SK-N-SH (cell line): ENCODE measurements at regions not wholly inside any gene's neighbourhood (a gene's known extent, or its start where the extent isn't known, plus 50 kb on each side); places are given as distances from the start of the nearest gene placed in this dataset.

Experiments
- CTCF ChIA-PET: fragments of 300-600, 350-600 bp; formaldehyde crosslinking; extraction: SDS; loops from one replicate; lab custom pipeline; 2021; lab: Yijun Ruan, JAX
- POLR2A ChIA-PET: fragments of 350-600 bp; sonication (Branson Sonifier 250); formaldehyde crosslinking; extraction: SDS; loops from one replicate; lab custom pipeline; 2020; ENCODE audit warnings: antibody characterized with exemption, inconsistent platforms; lab: Yijun Ruan, JAX
- DNase-seq: peaks from one replicate; pipeline ENCODE4 v3.0.0; 2012
- H2AFZ ChIP-seq: fragments of 200-600 bp; sonication (generic); 2 replicates; pipeline ENCODE4 v1.8.1; 2016; ENCODE audit warnings: antibody characterized with exemption, mild to moderate bottlenecking, low read depth
- H3F3A ChIP-seq: fragments of 200-600 bp; sonication (generic); replicated peaks from 2 replicates; pipeline ENCODE3; 2016; ENCODE audit warnings: antibody characterized with exemption, mild to moderate bottlenecking; ENCODE audit not compliant: insufficient read depth
- H3K27ac ChIP-seq, 2 experiments: fragments of 200-500 bp in 1 of 2; fragments of 200-600 bp in 1 of 2; sonication (Bioruptor generic) in 1 of 2; sonication (generic), shearing (Covaris generic) in 1 of 2; 2 replicates each; pipeline versions ENCODE4 v1.5.1 to v1.6.1; 2014 to 2016; ENCODE audit warnings: low read depth in 2 of 2, inconsistent platforms in 1 of 2, low read length in 1 of 2, mild to moderate bottlenecking in 1 of 2, mixed read lengths in 1 of 2
- H3K27me3 ChIP-seq: fragments of 200-600 bp; sonication (generic), shearing (Covaris generic); 2 replicates; pipeline ENCODE4 v1.6.1; 2016; ENCODE audit warnings: mixed run types; ENCODE audit not compliant: insufficient read depth
- H3K36me3 ChIP-seq, 2 experiments: fragments of 200-500 bp in 1 of 2; fragments of 200-600 bp in 1 of 2; sonication (Bioruptor generic) in 1 of 2; sonication (generic) in 1 of 2; replicated peaks in 1 of 2; 2 replicates each; pipeline versions ENCODE3 to v1.5.1; 2014 to 2016; ENCODE audit warnings: low read length in 1 of 2, mild to moderate bottlenecking in 1 of 2; ENCODE audit not compliant: insufficient read depth in 2 of 2, control insufficient read depth in 1 of 2
- H3K4me1 ChIP-seq, 2 experiments: fragments of 200-500 bp in 1 of 2; fragments of 200-600 bp in 1 of 2; sonication (Bioruptor generic) in 1 of 2; sonication (generic), shearing (Covaris generic) in 1 of 2; 2 replicates each; pipeline versions ENCODE4 v1.5.1 to v1.6.1; 2014 to 2016; ENCODE audit warnings: low read depth in 1 of 2, low read length in 1 of 2, mixed run types in 1 of 2; ENCODE audit not compliant: insufficient read depth in 2 of 2, control insufficient read depth in 1 of 2
- H3K4me2 ChIP-seq: fragments of 200-600 bp; sonication (generic), shearing (Covaris generic); 2 replicates; pipeline ENCODE4 v1.6.1; 2017; ENCODE audit warnings: mixed run types
- H3K4me3 ChIP-seq, 2 experiments: fragments of 200-500 bp in 1 of 2; fragments of 200-600 bp in 1 of 2; sonication (Bioruptor generic) in 1 of 2; sonication (generic), shearing (Covaris generic) in 1 of 2; 2 replicates each; pipeline versions ENCODE4 v1.5.1 to v1.8.1; 2014 to 2016; ENCODE audit warnings: low read depth in 2 of 2, inconsistent platforms in 1 of 2, low read length in 1 of 2, mild to moderate bottlenecking in 1 of 2, mixed read lengths in 1 of 2, moderate library complexity in 1 of 2
- H3K79me2 ChIP-seq: fragments of 200-600 bp; sonication (generic); 2 replicates; pipeline ENCODE4 v1.8.1; 2017; ENCODE audit warnings: mild to moderate bottlenecking; ENCODE audit not compliant: insufficient read depth
- H3K9ac ChIP-seq: fragments of 200-600 bp; sonication (generic); 2 replicates; pipeline ENCODE4 v1.6.1; 2017; ENCODE audit warnings: mixed run types
- H3K9me2 ChIP-seq: fragments of 200-600 bp; sonication (generic); 2 replicates; pipeline ENCODE4 v1.6.1; 2017; ENCODE audit warnings: mixed run types
- H3K9me3 ChIP-seq: fragments of 200-600 bp; sonication (generic); 2 replicates; pipeline ENCODE4 v1.6.1; 2017; ENCODE audit warnings: mixed run types, mild to moderate bottlenecking, moderate library complexity
- H4K20me1 ChIP-seq: fragments of 200-600 bp; sonication (generic); 2 replicates; pipeline ENCODE4 v1.6.1; 2017; ENCODE audit warnings: mild to moderate bottlenecking, mixed run types; ENCODE audit not compliant: insufficient read depth
- CHD2 ChIP-seq: fragments of 150-350 bp; IDR thresholded peaks from 2 replicates; pipeline ENCODE4 v1.6.1; 2018; ENCODE audit warnings: low read length; ENCODE audit not compliant: partially characterized antibody
- CTCF ChIP-seq: fragments of 200-600 bp; sonication (generic); IDR thresholded peaks from 2 replicates; pipeline ENCODE4 v1.6.1; 2017; ENCODE audit warnings: antibody characterized with exemption, mild to moderate bottlenecking, moderate library complexity
- FOXJ3 ChIP-seq: sonication (generic); formaldehyde crosslinking; IDR thresholded peaks from 2 replicates; pipeline ENCODE4 v1.5.1; 2020; ENCODE audit warnings: mild to moderate bottlenecking, missing genetic modification reagents
- GABPA ChIP-seq: IDR thresholded peaks from 2 replicates; pipeline ENCODE4 v1.4.0; 2012; ENCODE audit warnings: low read depth, mild to moderate bottlenecking
- GATA2 ChIP-seq: sonication (generic); formaldehyde crosslinking; IDR thresholded peaks from 2 replicates; pipeline ENCODE4 v1.5.0; 2020; ENCODE audit warnings: mild to moderate bottlenecking, missing genetic modification reagents
- JUND ChIP-seq: IDR thresholded peaks from 2 replicates; pipeline ENCODE4 v1.4.0; 2012
- NFIC ChIP-seq: IDR thresholded peaks from 2 replicates; pipeline ENCODE4 v1.4.0; 2012; ENCODE audit warnings: borderline replicate concordance
- RAD21 ChIP-seq: IDR thresholded peaks from 2 replicates; pipeline ENCODE4 v1.6.1; 2012; ENCODE audit warnings: mild to moderate bottlenecking, low read length
- RFX5 ChIP-seq: IDR thresholded peaks from 2 replicates; pipeline ENCODE4 v1.6.1; 2012; ENCODE audit warnings: mild to moderate bottlenecking, improper control_type of control experiment, low read length
- SIN3A ChIP-seq: IDR thresholded peaks from 2 replicates; pipeline ENCODE4 v1.6.1; 2012; ENCODE audit warnings: low read depth, mild to moderate bottlenecking, low read length, moderate library complexity, borderline replicate concordance
- SMC3 ChIP-seq: IDR thresholded peaks from 2 replicates; pipeline ENCODE4 v1.6.1; 2012; ENCODE audit warnings: low read depth, low read length, improper control_type of control experiment
- TEAD4 ChIP-seq: IDR thresholded peaks from 2 replicates; pipeline ENCODE4 v1.4.0; 2012; ENCODE audit warnings: mild to moderate bottlenecking, borderline replicate concordance; ENCODE audit not compliant: insufficient read depth
- ZBTB33 ChIP-seq: IDR thresholded peaks from 2 replicates; pipeline ENCODE4 v1.4.0; 2012; ENCODE audit warnings: low read depth, borderline replicate concordance
- WGBS: methylation state at CpG from one replicate; pipeline ENCODE4 v1.1.6; 2017; ENCODE audit warnings: low lambda C conversion rate; 5-methylcytosine and 5-hydroxymethylcytosine counted together
- TF ChIP-seq, protein P1 (sequence below): fragments of 150-350 bp; IDR thresholded peaks from 2 replicates; pipeline ENCODE4 v1.6.1; 2017; ENCODE audit warnings: antibody characterized with exemption, low read length, low read depth, borderline replicate concordance
- TF ChIP-seq, protein P2 (sequence below): IDR thresholded peaks from 2 replicates; pipeline ENCODE4; 2012

DNA sequence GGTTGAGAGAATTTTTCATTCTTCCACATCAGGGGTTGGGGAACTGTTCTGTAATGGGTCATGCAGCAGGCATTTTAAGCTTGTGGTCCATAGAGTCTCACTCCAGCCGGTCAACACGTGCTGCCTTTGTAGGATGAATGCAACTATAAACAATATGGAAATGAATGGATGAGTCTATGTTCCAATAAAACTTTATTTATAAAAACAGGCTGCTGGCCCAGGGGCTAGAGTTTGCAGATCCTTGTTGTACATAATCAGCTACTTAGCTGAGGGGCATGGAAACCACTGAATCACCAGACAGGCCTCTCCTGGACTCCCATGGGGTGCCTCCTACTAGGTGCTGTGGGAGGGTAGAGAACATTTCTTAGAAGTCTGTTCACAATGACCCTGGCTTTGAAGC is 243.4 kb downstream of the BMP7 start:
- Histone ChIP-seq H3K4me1 (no peaks in the 10 kb centered on the region), H3K4me3 (no peak overlapping the region), H3K4me2 (no peak overlapping the region), H4K20me1 (no peaks in the 10 kb centered on the region), H2AFZ (no peak overlapping the region), H3F3A (no peaks in the 10 kb centered on the region), H3K27ac (no peak overlapping the region), H3K36me3 (no peaks in the 10 kb centered on the region), H3K9ac (no peak overlapping the region), H3K27me3 (peaks cover 26% of the 10 kb centered on the region), H3K79me2 (no peaks in the 10 kb centered on the region), H3K9me3 (no peaks in the 10 kb centered on the region), H3K9me2 (no peaks in the 10 kb centered on the region)
- TF ChIP-seq SIN3A (no peak), GABPA (no peak), RFX5 (no peak), SMC3 (no peak), CHD2 (no peak), GATA2 (CRISPR knock-in tag) (no peak), CTCF (no peak), FOXJ3 (CRISPR knock-in tag) (no peak), TEAD4 (no peak), ZBTB33 (no peak), JUND (no peak), RAD21 (no peak), NFIC (no peak)
- TF ChIP-seq, protein P1, sequence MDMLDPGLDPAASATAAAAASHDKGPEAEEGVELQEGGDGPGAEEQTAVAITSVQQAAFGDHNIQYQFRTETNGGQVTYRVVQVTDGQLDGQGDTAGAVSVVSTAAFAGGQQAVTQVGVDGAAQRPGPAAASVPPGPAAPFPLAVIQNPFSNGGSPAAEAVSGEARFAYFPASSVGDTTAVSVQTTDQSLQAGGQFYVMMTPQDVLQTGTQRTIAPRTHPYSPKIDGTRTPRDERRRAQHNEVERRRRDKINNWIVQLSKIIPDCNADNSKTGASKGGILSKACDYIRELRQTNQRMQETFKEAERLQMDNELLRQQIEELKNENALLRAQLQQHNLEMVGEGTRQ, result no peak
- TF ChIP-seq, protein P2, sequence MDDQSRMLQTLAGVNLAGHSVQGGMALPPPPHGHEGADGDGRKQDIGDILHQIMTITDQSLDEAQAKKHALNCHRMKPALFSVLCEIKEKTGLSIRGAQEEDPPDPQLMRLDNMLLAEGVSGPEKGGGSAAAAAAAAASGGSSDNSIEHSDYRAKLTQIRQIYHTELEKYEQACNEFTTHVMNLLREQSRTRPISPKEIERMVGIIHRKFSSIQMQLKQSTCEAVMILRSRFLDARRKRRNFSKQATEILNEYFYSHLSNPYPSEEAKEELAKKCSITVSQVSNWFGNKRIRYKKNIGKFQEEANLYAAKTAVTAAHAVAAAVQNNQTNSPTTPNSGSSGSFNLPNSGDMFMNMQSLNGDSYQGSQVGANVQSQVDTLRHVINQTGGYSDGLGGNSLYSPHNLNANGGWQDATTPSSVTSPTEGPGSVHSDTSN, result no peak
- CTCF ChIA-PET, result interaction anchor here (0.9 kb wide), 1 partner anchor 38 kb away, joined by 4 read pairs; no protein-coding TSS in a partner anchor
- POLR2A ChIA-PET, result no interaction called here
- WGBS, result 8% methylated on average over 2 of the region's 2 CpGs
- DNase-seq, result no peak
